Adipocyte (in vitro differentiated cells): ENCODE measurements at regions not wholly inside any gene's neighbourhood (a gene's known extent, or its start where the extent isn't known, plus 50 kb on each side); places are given as distances from the start of the nearest gene placed in this dataset.

Experiments used
- DNase-seq: peaks from one replicate; pipeline ENCODE4 v3.0.0-alpha.2; 2015; ENCODE audit warnings: low read depth
- H3K27me3 ChIP-seq: replicated peaks from 2 replicates; pipeline ENCODE4 v1.7.0; 2013; ENCODE audit warnings: mild to moderate bottlenecking, low read length, moderate library complexity; ENCODE audit not compliant: control insufficient read depth, insufficient read depth
- H3K36me3 ChIP-seq: 2 replicates; pipeline ENCODE4 v1.7.0; 2013; ENCODE audit warnings: low read length, mild to moderate bottlenecking, moderate library complexity; ENCODE audit not compliant: control insufficient read depth, insufficient read depth, severe bottlenecking
- H3K4me1 ChIP-seq: 2 replicates; pipeline ENCODE4 v1.7.0; 2013; ENCODE audit warnings: mild to moderate bottlenecking, low read length, moderate library complexity; ENCODE audit not compliant: control insufficient read depth, insufficient read depth
- H3K4me3 ChIP-seq: 2 replicates; pipeline ENCODE4 v1.7.0; 2013; ENCODE audit warnings: mild to moderate bottlenecking, low read length, moderate library complexity
- H3K9ac ChIP-seq: 2 replicates; pipeline ENCODE4 v1.7.0; 2013; ENCODE audit warnings: mild to moderate bottlenecking, low read length, moderate library complexity
- H3K9me3 ChIP-seq: 2 replicates; pipeline ENCODE4 v1.7.0; 2013; ENCODE audit warnings: mild to moderate bottlenecking, low read length, moderate library complexity; ENCODE audit not compliant: control insufficient read depth

DNA sequence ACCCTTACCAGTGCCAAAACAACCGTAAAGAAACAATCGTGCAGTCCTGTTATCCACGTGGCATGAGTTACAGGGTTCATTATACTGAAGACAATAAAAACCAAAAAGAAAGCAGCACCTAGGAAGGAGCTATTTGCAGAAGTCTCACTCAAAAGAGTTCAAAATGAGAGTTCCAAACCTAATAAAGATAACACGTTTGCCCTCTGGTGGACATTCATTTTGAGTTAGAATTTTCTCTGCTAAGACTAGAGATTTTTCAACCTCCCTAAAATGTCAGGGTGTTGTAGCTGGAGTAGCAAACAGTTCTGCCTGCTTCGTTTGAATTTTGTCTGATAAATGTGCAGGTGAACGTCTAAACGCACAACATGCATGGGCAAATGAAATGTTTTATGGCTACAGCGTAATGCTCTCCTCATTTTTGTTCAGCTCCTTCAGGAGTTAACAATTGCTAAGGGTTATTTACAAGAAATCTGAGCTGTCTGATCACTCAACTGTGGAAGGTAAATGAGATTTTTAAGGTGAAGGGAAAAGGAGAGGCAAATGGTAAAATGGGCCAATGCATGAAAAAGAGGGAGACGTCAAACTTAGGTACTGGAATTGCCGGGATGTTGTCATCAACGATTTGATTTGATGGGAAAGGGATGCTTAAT is 1067.9 kb upstream of the EEF2KMT start:
- Histone ChIP-seq H3K36me3 (no peaks in the 10 kb centered on the region), H3K9me3 (no peaks in the 10 kb centered on the region)
- peak; percentile 1 for DNase-seq

GRCh38 chr16:6160871-6161270 is 1063.3 kb upstream of the EEF2KMT start:
- no peaks in the 10 kb centered on the region for H3K36me3 ChIP-seq
- H3K4me1 ChIP-seq: no peaks in the 10 kb centered on the region
- H3K27me3 ChIP-seq: no peaks in the 10 kb centered on the region

More for the DNA sequence above, 1067.9 kb upstream of the EEF2KMT start:
- no peak overlapping the region for H3K9ac ChIP-seq
- no peak overlapping the region for H3K4me3 ChIP-seq
- no peaks in the 10 kb centered on the region for H3K27me3 ChIP-seq
- no peaks in the 10 kb centered on the region for H3K4me1 ChIP-seq

GRCh38 chr16:6160303-6160702 is 1062.7 kb upstream of the EEF2KMT start:
- Histone ChIP-seq H3K4me3 (no peak overlapping the region), H3K36me3 (no peaks in the 10 kb centered on the region), H3K4me1 (no peaks in the 10 kb centered on the region), H3K27me3 (no peaks in the 10 kb centered on the region), H3K9me3 (no peaks in the 10 kb centered on the region), H3K9ac (no peak overlapping the region)
- DNase-seq: no peak

More at GRCh38 chr16:6160871-6161270, 1063.3 kb upstream of the EEF2KMT start:
- Histone ChIP-seq H3K9ac (no peak overlapping the region), H3K9me3 (no peaks in the 10 kb centered on the region), H3K4me3 (no peak overlapping the region)
- no peak for DNase-seq

GRCh38 chr16:6157806-6158205 is 1060.2 kb upstream of the EEF2KMT start:
- no peaks in the 10 kb centered on the region for H3K36me3 ChIP-seq
- H3K27me3 ChIP-seq: no peaks in the 10 kb centered on the region
- no peak overlapping the region for H3K9ac ChIP-seq
- no peak overlapping the region for H3K4me3 ChIP-seq
- H3K9me3 ChIP-seq: no peaks in the 10 kb centered on the region
- no peak for DNase-seq
- H3K4me1 ChIP-seq: no peaks in the 10 kb centered on the region

- no peaks in the 10 kb centered on the region for H3K27me3 ChIP-seq
- H3K36me3 ChIP-seq: no peaks in the 10 kb centered on the region
- H3K9me3 ChIP-seq: no peaks in the 10 kb centered on the region
- H3K4me3 ChIP-seq: no peak overlapping the region
- no peak overlapping the region for H3K9ac ChIP-seq
- no peak for DNase-seq
- H3K4me1 ChIP-seq: no peaks in the 10 kb centered on the region
Observed at GRCh38 chr16:6155271-6155670, 1057.7 kb upstream of the EEF2KMT start.

GRCh38 chr16:6153901-6154300 is 1056.3 kb upstream of the EEF2KMT start:
- Histone ChIP-seq H3K4me3 (no peak overlapping the region), H3K27me3 (no peaks in the 10 kb centered on the region), H3K9ac (no peak overlapping the region), H3K9me3 (no peaks in the 10 kb centered on the region), H3K4me1 (no peaks in the 10 kb centered on the region), H3K36me3 (no peaks in the 10 kb centered on the region)
- DNase-seq: no peak

DNA sequence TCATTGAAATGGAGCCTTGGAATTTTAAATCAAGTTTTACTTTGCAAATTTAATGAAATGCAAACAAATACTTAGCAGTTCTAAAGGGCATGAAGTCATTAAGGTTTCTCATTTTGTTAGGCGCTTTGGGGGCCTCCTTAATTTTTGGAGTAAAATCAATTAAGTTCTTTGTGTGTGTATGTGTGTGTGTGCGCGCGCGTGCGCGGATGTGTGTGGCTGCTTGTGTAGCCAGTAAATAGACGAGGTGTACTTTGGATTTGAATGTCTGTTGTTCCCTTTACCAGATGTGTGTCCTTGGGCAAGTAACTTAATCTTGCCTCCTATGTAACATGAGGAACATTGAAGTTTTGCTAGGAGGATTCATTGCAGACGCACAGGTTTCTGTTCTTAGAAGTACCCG is 1051.4 kb upstream of the EEF2KMT start:
- H3K36me3 ChIP-seq: no peaks in the 10 kb centered on the region
- H3K9ac ChIP-seq: no peak overlapping the region
- DNase-seq: no peak
- H3K4me3 ChIP-seq: no peak overlapping the region
- H3K9me3 ChIP-seq: peaks cover 14% of the 10 kb centered on the region
- no peaks in the 10 kb centered on the region for H3K4me1 ChIP-seq
- H3K27me3 ChIP-seq: no peaks in the 10 kb centered on the region

GRCh38 chr16:6148361-6148760 is 1050.8 kb upstream of the EEF2KMT start:
- H3K36me3 ChIP-seq: no peaks in the 10 kb centered on the region
- H3K4me3 ChIP-seq: no peak overlapping the region
- H3K9ac ChIP-seq: no peak overlapping the region
- no peaks in the 10 kb centered on the region for H3K27me3 ChIP-seq
- H3K9me3 ChIP-seq: peaks cover 14% of the 10 kb centered on the region
- no peaks in the 10 kb centered on the region for H3K4me1 ChIP-seq
- DNase-seq: no peak

GRCh38 chr16:6146874-6147425 is 1049.4 kb upstream of the EEF2KMT start:
- Histone ChIP-seq H3K27me3 (no peaks in the 10 kb centered on the region), H3K4me3 (no peak overlapping the region), H3K4me1 (no peaks in the 10 kb centered on the region), H3K9me3 (peaks cover 14% of the 10 kb centered on the region), H3K36me3 (no peaks in the 10 kb centered on the region), H3K9ac (no peak overlapping the region)
- DNase-seq: no peak

GRCh38 chr16:6146356-6146755 is 1048.8 kb upstream of the EEF2KMT start:
- no peak overlapping the region for H3K4me3 ChIP-seq
- no peak overlapping the region for H3K9ac ChIP-seq
- peaks cover 14% of the 10 kb centered on the region for H3K9me3 ChIP-seq
- no peak for DNase-seq
- H3K4me1 ChIP-seq: no peaks in the 10 kb centered on the region
- H3K27me3 ChIP-seq: no peaks in the 10 kb centered on the region
- no peaks in the 10 kb centered on the region for H3K36me3 ChIP-seq

GRCh38 chr16:6144463-6144862 is 1046.9 kb upstream of the EEF2KMT start:
- no peak overlapping the region for H3K9ac ChIP-seq
- peaks cover 14% of the 10 kb centered on the region for H3K9me3 ChIP-seq
- H3K27me3 ChIP-seq: no peaks in the 10 kb centered on the region
- DNase-seq: no peak
- H3K36me3 ChIP-seq: no peaks in the 10 kb centered on the region
- no peaks in the 10 kb centered on the region for H3K4me1 ChIP-seq
- H3K4me3 ChIP-seq: no peak overlapping the region

DNA sequence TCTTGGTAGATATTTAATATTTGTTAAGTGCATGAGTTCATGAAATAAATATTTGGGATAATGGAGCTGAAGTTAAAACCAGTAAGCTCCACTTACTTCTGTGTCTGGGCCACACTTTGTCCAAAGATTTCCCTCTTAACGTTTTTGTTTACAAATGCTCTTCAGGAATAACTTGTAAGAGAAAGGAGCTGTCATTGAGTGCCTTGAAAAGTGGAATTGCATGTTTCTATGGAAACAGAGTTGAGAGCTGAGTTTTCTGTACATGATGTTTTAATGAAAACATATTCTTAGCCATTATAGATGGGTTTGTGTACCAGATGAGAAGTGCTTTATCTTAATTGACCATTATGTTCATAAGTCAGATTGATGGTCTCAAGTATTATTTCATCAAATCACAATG is 1045.4 kb upstream of the EEF2KMT start:
- H3K9ac ChIP-seq: no peak overlapping the region
- H3K4me3 ChIP-seq: no peak overlapping the region
- no peak for DNase-seq
- H3K4me1 ChIP-seq: no peaks in the 10 kb centered on the region
- no peaks in the 10 kb centered on the region for H3K36me3 ChIP-seq
- H3K27me3 ChIP-seq: no peaks in the 10 kb centered on the region
- peaks cover 14% of the 10 kb centered on the region for H3K9me3 ChIP-seq
